T-helper 1 cell treated with Interleukin-12 subunit alpha and Interleukin-12 subunit beta and Interleukin-4 antibody, amounts not matched to agents 30 μg/mL and 1 μg/mL, for 36 hours (primary cell): ENCODE measurements at regions not wholly inside any gene's neighbourhood (a gene's known extent, or its start where the extent isn't known, plus 50 kb on each side); places are given as distances from the start of the nearest gene placed in this dataset.
"Not testable (repeated sequence)": the region's sequence is repeated elsewhere in the genome, so short reads cannot be mapped to it uniquely, and the experiment has no call there.

Experiments
- H3K27ac Mint-ChIP-seq: one replicate; pipeline ENCODE4 v1.8.0; 2021; ENCODE audit warnings: mild to moderate bottlenecking, mixed read lengths
- H3K27me3 Mint-ChIP-seq: one replicate; pipeline ENCODE4 v1.8.0; 2021; ENCODE audit warnings: low read depth, mixed read lengths
- H3K36me3 Mint-ChIP-seq: one replicate; pipeline ENCODE4 v1.8.0; 2021; ENCODE audit warnings: low read depth, mixed read lengths
- H3K4me1 Mint-ChIP-seq: one replicate; pipeline ENCODE4 v1.8.0; 2021; ENCODE audit warnings: low read depth, mixed read lengths
- H3K4me3 Mint-ChIP-seq: one replicate; pipeline ENCODE4 v1.8.0; 2021; ENCODE audit warnings: mild to moderate bottlenecking, moderate library complexity, mixed read lengths
- H3K9me3 Mint-ChIP-seq: one replicate; pipeline ENCODE4 v1.8.0; 2021; ENCODE audit warnings: mixed read lengths

DNA sequence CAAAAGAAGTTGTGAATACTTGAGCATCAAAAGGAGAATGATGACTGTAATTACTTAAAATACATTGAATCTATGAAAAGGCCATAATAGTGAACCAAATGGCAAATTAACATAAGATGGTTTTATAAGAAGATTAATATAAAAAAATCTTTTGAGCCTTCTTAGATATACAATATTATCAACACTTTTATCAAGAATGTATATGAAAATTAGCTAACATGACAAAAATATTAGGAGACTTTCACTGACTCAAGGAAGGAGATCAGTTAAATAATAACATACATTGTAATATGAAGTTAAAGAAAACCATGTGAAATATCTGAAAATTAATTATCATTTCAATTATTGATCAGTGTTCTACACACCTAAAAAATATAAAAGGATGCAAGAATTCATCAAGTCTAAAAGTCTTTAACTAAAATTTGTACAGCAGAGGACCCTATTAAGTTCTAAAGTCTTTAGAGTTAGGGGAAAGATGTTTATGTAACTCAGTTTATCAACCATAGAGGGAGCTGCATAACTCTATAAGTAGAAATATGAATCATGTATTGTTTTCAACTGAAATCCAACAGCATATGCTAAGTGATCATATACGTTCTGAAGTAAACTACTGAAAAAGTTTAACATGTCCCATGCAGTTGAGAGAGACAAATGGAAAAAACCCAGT, 756.1 kb upstream of the MIR17HG start:
- no peaks in the 10 kb centered on the region for H3K36me3 Mint-ChIP-seq
- peaks cover 8% of the 10 kb centered on the region for H3K9me3 Mint-ChIP-seq
- H3K27me3 Mint-ChIP-seq = no peaks in the 10 kb centered on the region
- no peak overlapping the region for H3K4me3 Mint-ChIP-seq
- H3K27ac Mint-ChIP-seq = no peak overlapping the region
- H3K4me1 Mint-ChIP-seq = no peaks in the 10 kb centered on the region

DNA sequence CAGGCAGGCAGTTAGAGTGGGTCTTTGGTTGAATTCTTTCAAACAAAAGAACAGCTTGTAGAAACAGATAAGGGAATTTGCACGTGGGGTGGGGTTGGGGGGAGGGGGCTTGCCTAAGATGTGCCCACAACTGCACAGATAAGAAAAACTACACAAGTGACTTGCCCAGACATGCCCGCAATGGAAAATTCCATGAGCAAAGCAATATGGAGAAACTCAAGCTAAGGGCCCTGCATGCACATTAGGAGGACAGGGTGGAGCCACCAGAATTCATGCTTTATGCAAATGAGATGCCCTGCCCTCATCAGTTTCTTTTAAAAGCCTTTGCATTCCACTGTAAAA, 755.6 kb upstream of the MIR17HG start:
- H3K9me3 Mint-ChIP-seq = peaks cover 8% of the 10 kb centered on the region
- no peaks in the 10 kb centered on the region for H3K36me3 Mint-ChIP-seq
- H3K4me3 Mint-ChIP-seq = no peak overlapping the region
- H3K27ac Mint-ChIP-seq = no peak overlapping the region
- H3K4me1 Mint-ChIP-seq = no peaks in the 10 kb centered on the region
- H3K27me3 Mint-ChIP-seq = no peaks in the 10 kb centered on the region

DNA sequence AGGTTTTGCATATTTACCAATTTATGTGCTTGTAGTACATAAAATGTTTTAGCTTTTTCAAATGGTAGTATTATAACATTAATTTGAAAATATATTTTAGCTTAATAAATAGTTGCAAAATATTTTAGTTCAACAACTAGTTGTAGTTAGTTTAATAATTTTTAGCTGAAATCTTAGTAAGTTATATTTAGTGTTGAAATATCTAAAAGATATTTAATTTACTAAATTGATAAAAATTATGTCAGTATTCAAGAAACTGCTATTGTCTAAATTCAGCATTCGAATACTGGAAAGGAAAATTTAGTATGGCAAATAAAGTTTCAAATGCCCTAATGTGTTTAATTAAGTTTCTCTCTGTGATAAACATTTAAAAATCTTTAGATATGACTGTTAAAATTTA, 754.5 kb upstream of the MIR17HG start:
- Mint-ChIP-seq H3K27ac (no peak overlapping the region), H3K36me3 (no peaks in the 10 kb centered on the region)

DNA sequence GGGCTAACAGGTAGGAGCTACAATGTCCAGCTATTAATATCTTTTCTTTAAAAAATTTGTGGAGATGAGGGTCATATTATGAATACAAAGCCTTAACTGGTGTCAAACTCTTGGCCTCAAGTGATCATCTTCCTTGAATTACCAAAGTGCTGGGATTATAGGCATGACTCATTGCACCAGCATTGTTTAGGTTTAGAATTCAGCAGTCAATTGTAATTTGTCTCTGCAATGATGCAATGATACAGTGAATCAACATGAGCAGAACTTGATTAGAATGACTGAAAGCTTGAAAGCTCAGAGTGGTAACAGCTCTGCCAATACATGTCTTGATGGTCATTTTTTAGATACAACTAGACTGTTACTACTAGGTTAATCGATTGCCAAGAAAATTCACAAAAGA, 752.8 kb upstream of the MIR17HG start:
- Mint-ChIP-seq H3K4me3 (no peak overlapping the region), H3K27me3 (no peaks in the 10 kb centered on the region), H3K9me3 (no peaks in the 10 kb centered on the region), H3K4me1 (no peaks in the 10 kb centered on the region), H3K36me3 (no peaks in the 10 kb centered on the region), H3K27ac (no peak overlapping the region)

More for the DNA sequence above, 754.5 kb upstream of the MIR17HG start:
- Mint-ChIP-seq H3K4me1 (no peaks in the 10 kb centered on the region), H3K27me3 (no peaks in the 10 kb centered on the region), H3K4me3 (no peak overlapping the region), H3K9me3 (peaks cover 2% of the 10 kb centered on the region)

DNA sequence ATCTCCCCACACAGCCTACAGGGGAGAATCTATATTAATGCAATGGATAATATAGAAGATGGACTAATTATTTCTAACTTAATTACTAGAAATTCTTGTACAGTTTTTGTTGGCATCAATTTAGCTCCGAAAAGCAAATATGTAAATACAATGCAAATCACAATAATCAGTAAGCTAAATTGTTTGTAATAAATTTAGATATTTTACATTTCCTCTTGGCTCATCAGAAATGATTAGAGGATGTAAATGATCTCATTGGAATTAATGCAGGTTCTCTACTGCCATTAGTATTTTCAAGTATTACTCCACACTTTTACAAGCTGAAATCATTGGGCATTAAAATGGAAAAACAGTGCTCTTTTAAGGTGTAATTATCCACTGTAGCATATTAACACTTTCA, 741.8 kb upstream of the MIR17HG start:
- no peaks in the 10 kb centered on the region for H3K4me1 Mint-ChIP-seq
- no peaks in the 10 kb centered on the region for H3K36me3 Mint-ChIP-seq
- H3K4me3 Mint-ChIP-seq = no peak overlapping the region
- H3K9me3 Mint-ChIP-seq = no peaks in the 10 kb centered on the region
- H3K27me3 Mint-ChIP-seq = no peaks in the 10 kb centered on the region
- no peak overlapping the region for H3K27ac Mint-ChIP-seq

GRCh38 chr13:90606921-90607320, 740.6 kb upstream of the MIR17HG start:
- not testable (repeated sequence) for H3K4me3 Mint-ChIP-seq, H3K4me1 Mint-ChIP-seq, H3K36me3 Mint-ChIP-seq, H3K27ac Mint-ChIP-seq, H3K27me3 Mint-ChIP-seq, H3K9me3 Mint-ChIP-seq

DNA sequence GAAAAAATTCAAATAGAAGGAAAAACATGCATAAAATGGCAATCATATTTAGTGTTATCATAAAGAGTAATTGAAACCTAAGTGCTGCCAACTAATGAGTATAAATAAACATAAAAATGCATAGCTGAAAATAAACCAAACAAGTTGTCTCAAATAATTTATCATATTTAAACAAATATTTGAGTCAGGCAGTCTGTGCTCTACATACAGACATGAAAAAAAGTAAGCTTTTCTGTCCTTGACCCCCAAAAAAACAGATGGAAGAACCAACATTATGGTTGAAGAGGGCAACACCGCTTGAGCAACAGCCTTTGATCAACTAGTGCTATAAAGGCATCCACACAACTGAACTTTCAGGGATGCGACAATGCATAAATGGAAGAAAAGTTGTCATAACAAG, 735.1 kb upstream of the MIR17HG start:
- peaks cover 3% of the 10 kb centered on the region for H3K9me3 Mint-ChIP-seq
- H3K4me1 Mint-ChIP-seq = no peaks in the 10 kb centered on the region
- H3K36me3 Mint-ChIP-seq = no peaks in the 10 kb centered on the region
- H3K27ac Mint-ChIP-seq = no peak overlapping the region
- no peak overlapping the region for H3K4me3 Mint-ChIP-seq
- no peaks in the 10 kb centered on the region for H3K27me3 Mint-ChIP-seq

DNA sequence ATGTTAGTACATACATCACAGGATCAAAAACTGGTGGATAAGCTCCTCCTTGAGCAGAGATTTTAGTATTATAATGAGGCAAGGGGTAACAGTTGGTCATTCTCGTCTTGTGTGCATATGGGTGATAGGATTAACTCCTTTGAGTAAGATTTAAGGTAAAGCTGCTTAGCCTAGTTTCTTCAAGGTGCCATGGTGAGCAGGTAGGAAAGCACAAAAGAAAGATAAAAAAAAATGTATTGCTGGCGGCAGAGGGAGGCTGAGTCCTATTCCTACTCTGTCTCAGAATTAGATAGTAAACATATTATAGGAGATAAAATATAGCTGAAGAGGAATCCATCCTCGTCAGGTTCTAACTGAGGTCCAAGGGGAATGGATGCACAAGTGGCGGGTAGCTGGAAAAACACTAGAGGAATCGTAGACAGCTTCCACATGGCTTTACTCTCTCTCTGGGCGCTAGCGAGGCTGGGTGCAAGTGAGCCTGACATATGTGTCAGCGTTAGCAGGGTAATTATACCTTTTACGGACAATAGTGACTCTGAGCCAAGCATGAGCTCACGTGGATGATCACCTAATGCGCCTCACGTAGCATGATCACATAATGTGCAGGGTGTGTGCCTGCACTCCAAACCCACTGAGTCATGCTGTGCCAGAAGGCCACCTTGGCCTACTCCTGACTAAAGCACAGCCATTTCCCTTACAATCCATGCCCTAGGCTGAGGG, 734.3 kb upstream of the MIR17HG start:
- peaks cover 11% of the 10 kb centered on the region for H3K9me3 Mint-ChIP-seq
- H3K4me1 Mint-ChIP-seq = no peaks in the 10 kb centered on the region
- H3K4me3 Mint-ChIP-seq = no peak overlapping the region
- no peaks in the 10 kb centered on the region for H3K27me3 Mint-ChIP-seq
- H3K36me3 Mint-ChIP-seq = no peaks in the 10 kb centered on the region
- no peak overlapping the region for H3K27ac Mint-ChIP-seq

- Mint-ChIP-seq H3K27ac (no peak overlapping the region), H3K36me3 (no peaks in the 10 kb centered on the region), H3K4me1 (no peaks in the 10 kb centered on the region), H3K27me3 (no peaks in the 10 kb centered on the region), H3K9me3 (peaks cover 15% of the 10 kb centered on the region), H3K4me3 (no peak overlapping the region)
These were observed 732.3 kb upstream of the MIR17HG start for GRCh38 chr13:90615236-90615635.

- Mint-ChIP-seq H3K27ac (no peak overlapping the region), H3K9me3 (peaks cover 15% of the 10 kb centered on the region), H3K36me3 (no peaks in the 10 kb centered on the region)
These were observed 731.7 kb upstream of the MIR17HG start for GRCh38 chr13:90615767-90616166.

DNA sequence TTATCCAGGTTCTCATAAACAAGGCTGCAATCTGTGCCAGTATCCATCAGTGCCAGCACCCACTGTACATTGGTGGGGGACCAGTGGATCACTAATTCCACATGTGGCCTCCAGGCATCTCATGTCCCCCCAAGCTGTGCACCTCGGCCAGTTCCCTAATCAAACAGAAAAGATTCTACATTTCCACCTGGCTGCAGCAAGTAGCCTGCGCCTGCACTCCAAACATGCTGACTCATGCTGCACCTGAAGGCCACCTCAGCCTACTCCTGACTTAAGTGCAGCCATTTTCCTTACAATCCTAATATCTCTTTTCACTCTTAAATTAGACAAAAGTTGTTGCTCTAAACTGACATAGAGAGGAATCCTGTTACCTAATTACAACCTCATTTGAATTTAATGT, 729.4 kb upstream of the MIR17HG start:
- Mint-ChIP-seq H3K4me1 (no peaks in the 10 kb centered on the region), H3K27ac (no peak overlapping the region), H3K27me3 (no peaks in the 10 kb centered on the region), H3K9me3 (peaks cover 15% of the 10 kb centered on the region), H3K4me3 (no peak overlapping the region), H3K36me3 (no peaks in the 10 kb centered on the region)

More at GRCh38 chr13:90615767-90616166, 731.7 kb upstream of the MIR17HG start:
- Mint-ChIP-seq H3K27me3 (no peaks in the 10 kb centered on the region), H3K4me3 (no peak overlapping the region), H3K4me1 (no peaks in the 10 kb centered on the region)

- Mint-ChIP-seq H3K27me3 (no peaks in the 10 kb centered on the region), H3K9me3 (peaks cover 11% of the 10 kb centered on the region), H3K4me1 (no peaks in the 10 kb centered on the region), H3K4me3 (no peak overlapping the region), H3K36me3 (no peaks in the 10 kb centered on the region), H3K27ac (no peak overlapping the region)
These were observed 724.9 kb upstream of the MIR17HG start for GRCh38 chr13:90622541-90622940.

DNA sequence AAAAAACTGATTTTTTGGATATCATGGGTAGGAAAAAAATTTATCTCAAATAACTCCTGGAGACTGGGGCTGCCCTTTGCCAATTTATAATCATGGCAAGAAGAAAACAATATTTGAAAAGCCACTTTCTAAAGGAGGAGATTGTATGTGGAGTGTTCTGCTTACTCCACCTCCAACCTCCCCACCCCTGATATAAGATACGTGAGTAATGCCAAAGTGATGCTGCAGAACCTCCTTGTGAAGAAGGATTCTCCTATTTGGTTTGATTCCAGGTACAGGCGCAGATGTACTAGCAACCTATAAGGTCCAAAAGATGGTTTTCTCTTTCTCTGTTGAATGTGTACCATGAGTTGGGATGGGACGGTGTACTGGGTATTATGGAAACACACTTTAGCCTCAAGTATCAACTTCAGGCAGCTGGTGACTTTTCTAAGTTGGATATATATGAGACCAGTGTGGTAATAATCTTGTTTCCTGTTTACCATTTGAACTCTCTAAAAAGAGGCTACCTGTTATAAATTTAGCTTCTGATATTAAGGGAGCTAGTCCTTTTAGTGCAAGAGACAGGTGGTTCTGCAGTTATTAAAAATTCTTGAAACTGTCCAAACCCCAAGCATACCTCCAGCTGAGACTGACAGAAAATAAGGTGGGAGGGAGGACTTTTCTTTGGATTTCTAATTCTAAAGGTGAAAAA, 724.0 kb upstream of the MIR17HG start:
- H3K27me3 Mint-ChIP-seq = no peaks in the 10 kb centered on the region
- H3K4me1 Mint-ChIP-seq = no peaks in the 10 kb centered on the region
- H3K36me3 Mint-ChIP-seq = no peaks in the 10 kb centered on the region
- H3K9me3 Mint-ChIP-seq = peaks cover 2% of the 10 kb centered on the region
- no peak overlapping the region for H3K4me3 Mint-ChIP-seq
- no peak overlapping the region for H3K27ac Mint-ChIP-seq

- Mint-ChIP-seq H3K27ac (no peak overlapping the region), H3K9me3 (no peaks in the 10 kb centered on the region), H3K27me3 (no peaks in the 10 kb centered on the region), H3K4me1 (no peaks in the 10 kb centered on the region), H3K4me3 (no peak overlapping the region), H3K36me3 (no peaks in the 10 kb centered on the region)
These were observed 719.7 kb upstream of the MIR17HG start for GRCh38 chr13:90627813-90628212.

- no peak overlapping the region for H3K4me3 Mint-ChIP-seq
- H3K27me3 Mint-ChIP-seq = no peaks in the 10 kb centered on the region
- no peaks in the 10 kb centered on the region for H3K9me3 Mint-ChIP-seq
- no peak overlapping the region for H3K27ac Mint-ChIP-seq
- no peaks in the 10 kb centered on the region for H3K36me3 Mint-ChIP-seq
- no peaks in the 10 kb centered on the region for H3K4me1 Mint-ChIP-seq
These were observed 719.0 kb upstream of the MIR17HG start for GRCh38 chr13:90628471-90628870.
